Keratinocyte (primary cell): ENCODE measurements at regions not wholly inside any gene's neighbourhood (a gene's known extent, or its start where the extent isn't known, plus 50 kb on each side); places are given as distances from the start of the nearest gene placed in this dataset.

Experiments
- EZH2 ChIP-seq: IDR thresholded peaks from one replicate; pipeline ENCODE4 v1.6.1; 2012; ENCODE audit warnings: inconsistent platforms, mild to moderate bottlenecking, low read length, moderate library complexity
- TF ChIP-seq, protein P1 (sequence below), 3 experiments: IDR thresholded peaks in 1 of 3; conservative IDR thresholded peaks in 1 of 3; optimal IDR thresholded peaks in 1 of 3; 2 replicates in 2 of 3; 3 replicates in 1 of 3; pipeline versions ENCODE3 to v1.5.1; 2011; ENCODE audit warnings: low read length in 3 of 3, mild to moderate bottlenecking in 3 of 3, moderate library complexity in 2 of 3, control low read depth in 1 of 3, inconsistent platforms in 1 of 3; ENCODE audit not compliant: insufficient read depth in 2 of 3; ENCODE audit errors: extremely low read depth in 1 of 3

DNA sequence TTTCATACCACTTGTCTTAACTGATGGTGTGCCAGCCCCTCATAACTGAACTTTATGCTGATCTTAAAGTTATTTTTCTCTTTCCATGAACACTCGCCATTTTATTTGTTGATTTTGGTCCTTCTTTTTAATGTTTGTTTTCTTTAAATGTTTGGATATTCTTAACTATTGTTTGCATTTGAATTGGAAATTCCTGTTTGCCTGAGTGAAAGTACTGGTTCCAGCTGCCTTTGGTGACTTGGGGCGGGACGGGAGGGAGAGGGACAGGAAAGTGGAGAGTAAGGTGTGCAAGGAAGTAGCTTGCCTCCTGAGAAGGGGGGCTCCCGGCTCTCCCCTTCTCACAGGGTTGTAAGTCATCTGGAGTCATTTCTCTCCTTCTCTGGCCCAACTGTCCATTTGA lies 287.1 kb upstream of the PPP2R3A start:
- TF ChIP-seq, protein P1, sequence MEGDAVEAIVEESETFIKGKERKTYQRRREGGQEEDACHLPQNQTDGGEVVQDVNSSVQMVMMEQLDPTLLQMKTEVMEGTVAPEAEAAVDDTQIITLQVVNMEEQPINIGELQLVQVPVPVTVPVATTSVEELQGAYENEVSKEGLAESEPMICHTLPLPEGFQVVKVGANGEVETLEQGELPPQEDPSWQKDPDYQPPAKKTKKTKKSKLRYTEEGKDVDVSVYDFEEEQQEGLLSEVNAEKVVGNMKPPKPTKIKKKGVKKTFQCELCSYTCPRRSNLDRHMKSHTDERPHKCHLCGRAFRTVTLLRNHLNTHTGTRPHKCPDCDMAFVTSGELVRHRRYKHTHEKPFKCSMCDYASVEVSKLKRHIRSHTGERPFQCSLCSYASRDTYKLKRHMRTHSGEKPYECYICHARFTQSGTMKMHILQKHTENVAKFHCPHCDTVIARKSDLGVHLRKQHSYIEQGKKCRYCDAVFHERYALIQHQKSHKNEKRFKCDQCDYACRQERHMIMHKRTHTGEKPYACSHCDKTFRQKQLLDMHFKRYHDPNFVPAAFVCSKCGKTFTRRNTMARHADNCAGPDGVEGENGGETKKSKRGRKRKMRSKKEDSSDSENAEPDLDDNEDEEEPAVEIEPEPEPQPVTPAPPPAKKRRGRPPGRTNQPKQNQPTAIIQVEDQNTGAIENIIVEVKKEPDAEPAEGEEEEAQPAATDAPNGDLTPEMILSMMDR (optimal IDR thresholded peaks at IDR 0.05 in 1 of 3, IDR thresholded peaks at IDR 0.05 in 1 of 3, conservative IDR thresholded peaks at IDR 0.05 in 1 of 3; ENCODE audit: extremely low read depth in 1 of 3, insufficient read depth in 2 of 3, low read length in 3 of 3), result no peak
- no peak for TF ChIP-seq EZH2
